Right lobe of liver (tissue), 4 donors: ENCODE measurements at regions not wholly inside any gene's neighbourhood (a gene's known extent, or its start where the extent isn't known, plus 50 kb on each side); places are given as distances from the start of the nearest gene placed in this dataset.

ENCODE experiments used
- CTCF ChIP-seq, 4 donors: fragments of 200-600 bp in 3 of 4; fragments of 450-650 bp in 1 of 4; IDR thresholded peaks; one replicate each; pipeline versions ENCODE4 v1.5.1 to v1.8.0; 2016 to 2022; ENCODE audit warnings: antibody characterized with exemption in 4 of 4, mild to moderate bottlenecking in 2 of 4
- POLR2A ChIP-seq: fragments of 450-650 bp; IDR thresholded peaks from one replicate; pipeline ENCODE4 v1.6.1; 2017; ENCODE audit warnings: antibody characterized with exemption, mild to moderate bottlenecking
- donor health status: DM: no; HTN: no; CAD: no.
- donor health status: DM: no; HTN: no; CAD: no.
- donor health status: DM: no; HTN: yes; CAD: no.

- no peak for TF ChIP-seq CTCF (IDR thresholded peaks at IDR 0.05)
- TF ChIP-seq POLR2A = no peak
These were observed 156.1 kb upstream of the LRRC7 start for GRCh38 chr1:69411617-69412016.
